Choroid plexus epithelial cell (primary cell): ENCODE measurements at regions not wholly inside any gene's neighbourhood (a gene's known extent, or its start where the extent isn't known, plus 50 kb on each side); places are given as distances from the start of the nearest gene placed in this dataset.

ENCODE experiments used
- DNase-seq: peaks from one replicate; pipeline ENCODE4 v3.0.0-alpha.2; 2010; ENCODE audit warnings: low read depth
- H3K4me3 ChIP-seq: 2 replicates; pipeline ENCODE4 v1.5.1; 2011; ENCODE audit warnings: low read depth, mild to moderate bottlenecking, control low read depth, low read length, moderate library complexity
- CTCF ChIP-seq: conservative IDR thresholded peaks from 2 replicates; pipeline ENCODE4 v1.5.1; 2011; ENCODE audit warnings: low read depth, mild to moderate bottlenecking, control low read depth, inconsistent platforms, low read length, moderate library complexity

- TF ChIP-seq CTCF, result no peak
- H3K4me3 ChIP-seq, result no peak overlapping the region
- peak; percentile 33 for DNase-seq
Observed at GRCh38 chr4:14303856-14304255, 676.3 kb upstream of the BOD1L1 start.

- no peak overlapping the region for H3K4me3 ChIP-seq
- no peak for DNase-seq
- TF ChIP-seq CTCF, result no peak
Observed at GRCh38 chr4:14308229-14308651, 680.7 kb upstream of the BOD1L1 start.

GRCh38 chr4:14309431-14309830 lies 681.9 kb upstream of the BOD1L1 start:
- no peak for TF ChIP-seq CTCF
- no peak for DNase-seq
- no peak overlapping the region for H3K4me3 ChIP-seq

- no peak overlapping the region for H3K4me3 ChIP-seq
- DNase-seq, result no peak
- no peak for TF ChIP-seq CTCF
Observed at GRCh38 chr4:14313757-14314156, 686.2 kb upstream of the BOD1L1 start.

GRCh38 chr4:14315129-14315528 lies 687.2 kb upstream of the CPEB2 start:
- no peak for TF ChIP-seq CTCF
- DNase-seq, result no peak
- no peak overlapping the region for H3K4me3 ChIP-seq

- DNase-seq, result no peak
- no peak for TF ChIP-seq CTCF
- H3K4me3 ChIP-seq, result no peak overlapping the region
Observed at GRCh38 chr4:14317351-14317750, 684.9 kb upstream of the CPEB2 start.

GRCh38 chr4:14318671-14319070 lies 683.6 kb upstream of the CPEB2 start:
- no peak overlapping the region for H3K4me3 ChIP-seq
- DNase-seq, result no peak
- no peak for TF ChIP-seq CTCF
